Thyroid gland (tissue), 4 donors: ENCODE measurements at regions not wholly inside any gene's neighbourhood (a gene's known extent, or its start where the extent isn't known, plus 50 kb on each side); places are given as distances from the start of the nearest gene placed in this dataset.

Experiments
- POLR2A ChIP-seq, 2 donors: fragments of 450-650 bp; IDR thresholded peaks; one replicate each; pipeline ENCODE4 v1.6.1; 2017; ENCODE audit warnings: antibody characterized with exemption in 2 of 2, mild to moderate bottlenecking in 2 of 2, moderate library complexity in 1 of 2
- TF ChIP-seq, protein P1 (sequence below), 6 experiments: fragments of 200-600 bp in 3 of 6; fragments of 450-650 bp in 3 of 6; sonication (generic) in 3 of 6; IDR thresholded peaks; one replicate each; pipeline ENCODE4 v1.5.1; 2016 to 2019; ENCODE audit warnings: antibody characterized with exemption in 6 of 6, mild to moderate bottlenecking in 2 of 6, inconsistent platforms in 1 of 6, moderate library complexity in 1 of 6

DNA sequence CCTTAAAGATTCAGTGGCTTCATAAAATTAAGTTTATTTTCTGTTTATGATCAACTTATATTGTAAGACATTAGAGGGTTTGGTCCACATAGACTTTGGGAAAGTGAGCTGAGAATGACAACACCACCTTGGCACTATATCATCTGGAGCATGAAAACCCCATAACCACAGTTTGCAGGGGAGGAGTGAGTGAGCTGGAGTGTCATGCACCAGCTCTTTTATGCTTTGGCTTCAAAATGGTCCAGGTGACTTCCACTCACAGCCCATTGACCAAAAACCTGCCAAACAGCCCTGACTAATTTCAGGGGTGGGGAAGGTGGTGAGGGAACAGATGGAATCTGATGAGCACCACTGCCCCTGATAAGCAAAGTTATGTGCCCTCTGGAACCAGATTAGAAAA is 295.8 kb downstream of the DMRTA1 start:
- TF ChIP-seq, protein P1, sequence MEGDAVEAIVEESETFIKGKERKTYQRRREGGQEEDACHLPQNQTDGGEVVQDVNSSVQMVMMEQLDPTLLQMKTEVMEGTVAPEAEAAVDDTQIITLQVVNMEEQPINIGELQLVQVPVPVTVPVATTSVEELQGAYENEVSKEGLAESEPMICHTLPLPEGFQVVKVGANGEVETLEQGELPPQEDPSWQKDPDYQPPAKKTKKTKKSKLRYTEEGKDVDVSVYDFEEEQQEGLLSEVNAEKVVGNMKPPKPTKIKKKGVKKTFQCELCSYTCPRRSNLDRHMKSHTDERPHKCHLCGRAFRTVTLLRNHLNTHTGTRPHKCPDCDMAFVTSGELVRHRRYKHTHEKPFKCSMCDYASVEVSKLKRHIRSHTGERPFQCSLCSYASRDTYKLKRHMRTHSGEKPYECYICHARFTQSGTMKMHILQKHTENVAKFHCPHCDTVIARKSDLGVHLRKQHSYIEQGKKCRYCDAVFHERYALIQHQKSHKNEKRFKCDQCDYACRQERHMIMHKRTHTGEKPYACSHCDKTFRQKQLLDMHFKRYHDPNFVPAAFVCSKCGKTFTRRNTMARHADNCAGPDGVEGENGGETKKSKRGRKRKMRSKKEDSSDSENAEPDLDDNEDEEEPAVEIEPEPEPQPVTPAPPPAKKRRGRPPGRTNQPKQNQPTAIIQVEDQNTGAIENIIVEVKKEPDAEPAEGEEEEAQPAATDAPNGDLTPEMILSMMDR (IDR thresholded peaks at IDR 0.05) = no peak
- no peak for TF ChIP-seq POLR2A (IDR thresholded peaks at IDR 0.05)
